Dedifferentiated amniotic fluid mesenchymal stem cell (primary cell): ENCODE measurements at regions not wholly inside any gene's neighbourhood (a gene's known extent, or its start where the extent isn't known, plus 50 kb on each side); places are given as distances from the start of the nearest gene placed in this dataset.

ENCODE experiments used
- DNase-seq: peaks from one replicate; pipeline ENCODE4 v3.0.0-alpha.2; 2016; ENCODE audit errors: extremely low spot score

DNA sequence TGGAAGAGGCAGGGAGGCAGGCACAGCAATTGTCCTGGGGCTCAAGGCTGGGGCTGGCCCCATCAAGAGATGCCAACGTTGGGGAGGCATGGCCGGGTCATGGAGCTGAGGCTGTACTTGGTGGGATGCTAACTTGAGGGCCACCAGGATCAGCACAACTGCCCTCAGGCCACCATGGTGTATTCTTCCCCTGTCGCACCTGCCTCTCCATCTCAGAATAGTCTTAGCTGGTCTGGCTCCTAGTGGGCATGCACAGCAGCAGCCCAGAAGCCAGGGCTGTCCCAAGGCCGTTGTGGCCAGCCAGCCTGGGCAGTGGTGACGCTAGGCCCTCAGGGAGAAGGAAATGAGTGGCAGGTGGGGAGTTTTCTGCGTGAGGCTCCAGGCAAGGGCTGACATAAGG lies 91.3 kb downstream of the DHCR7 start:
- DNase-seq = no peak

DNA sequence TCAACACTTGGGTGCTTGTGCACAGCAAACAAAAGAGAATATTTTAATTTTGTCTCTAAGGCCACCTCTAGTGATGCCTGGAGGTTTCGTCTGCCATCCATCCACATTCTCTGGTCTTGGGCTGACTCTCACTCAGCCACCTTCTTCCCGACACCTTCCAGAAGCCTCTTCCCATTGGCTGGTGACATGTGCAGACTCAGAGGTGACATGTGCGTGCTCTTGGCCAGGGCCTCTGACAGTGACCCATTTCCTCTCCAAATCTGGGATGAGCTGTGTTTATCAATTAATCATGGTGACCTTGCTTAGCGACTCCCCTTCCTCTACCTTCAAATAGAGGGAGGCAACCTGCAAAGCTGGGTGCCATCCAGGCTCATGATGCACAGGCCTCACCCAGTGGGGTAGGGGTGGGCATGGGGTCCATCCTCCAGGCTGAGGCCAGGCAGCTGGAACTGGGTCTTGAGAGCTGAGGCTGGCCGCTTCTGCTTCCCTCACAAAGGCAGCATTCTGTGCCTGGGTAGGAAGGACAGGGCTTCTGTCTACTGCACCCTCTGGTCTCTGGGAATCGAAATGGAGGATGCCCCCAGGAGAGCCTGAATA lies 91.8 kb downstream of the DHCR7 start:
- no peak for DNase-seq

DNA sequence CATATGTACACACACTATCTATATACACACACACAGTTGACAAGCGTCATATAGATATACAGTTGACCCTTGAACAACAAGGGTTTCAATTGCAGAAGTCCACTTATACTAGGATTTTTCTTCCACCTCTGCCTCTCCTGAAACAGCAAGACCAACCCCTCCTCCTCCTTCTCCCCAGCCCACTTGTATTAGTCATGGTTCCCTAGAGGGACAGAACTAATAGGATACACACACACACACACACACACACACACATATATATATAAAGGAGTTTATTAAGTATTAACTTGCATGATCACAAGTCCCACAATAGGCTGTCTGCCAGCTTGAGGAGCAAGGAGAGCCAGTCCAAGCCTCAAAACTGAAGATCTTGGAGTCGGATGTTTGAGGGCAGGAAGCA lies 92.9 kb downstream of the DHCR7 start:
- DNase-seq = no peak

DNA sequence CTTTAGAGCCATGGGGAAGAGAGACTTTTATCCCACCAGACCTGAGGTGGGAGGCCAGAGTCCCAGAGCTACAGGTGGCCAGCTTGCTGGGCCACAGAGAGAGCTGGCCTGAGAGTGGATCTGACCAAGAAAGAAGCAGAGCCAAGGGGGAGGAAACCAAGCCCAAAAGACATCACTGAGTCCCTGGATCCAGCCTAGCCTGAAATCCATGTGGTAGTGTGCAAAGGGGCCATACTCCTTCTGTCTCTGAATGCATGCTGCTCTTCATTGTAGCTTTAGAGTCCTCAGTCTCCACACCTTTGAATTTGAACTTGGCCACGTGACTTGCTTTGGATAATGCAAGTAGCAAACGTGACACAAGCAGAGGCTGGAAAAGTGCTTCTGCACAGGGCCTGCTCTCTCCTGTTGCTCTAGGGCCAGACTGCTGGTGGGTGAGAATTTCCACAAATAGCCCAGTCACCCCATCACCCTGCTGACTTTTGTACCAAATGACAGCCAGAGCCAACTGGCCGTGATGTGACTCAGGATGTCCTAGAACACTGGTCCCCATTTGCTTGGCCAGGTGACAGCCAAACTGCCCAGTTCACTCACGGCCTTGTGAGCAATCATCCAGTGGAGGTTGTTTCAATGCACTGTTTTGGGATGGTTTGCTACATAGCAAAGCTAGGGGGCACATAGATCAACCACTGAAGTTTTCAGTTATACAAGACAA lies 93.6 kb downstream of the DHCR7 start:
- DNase-seq = no peak

DNA sequence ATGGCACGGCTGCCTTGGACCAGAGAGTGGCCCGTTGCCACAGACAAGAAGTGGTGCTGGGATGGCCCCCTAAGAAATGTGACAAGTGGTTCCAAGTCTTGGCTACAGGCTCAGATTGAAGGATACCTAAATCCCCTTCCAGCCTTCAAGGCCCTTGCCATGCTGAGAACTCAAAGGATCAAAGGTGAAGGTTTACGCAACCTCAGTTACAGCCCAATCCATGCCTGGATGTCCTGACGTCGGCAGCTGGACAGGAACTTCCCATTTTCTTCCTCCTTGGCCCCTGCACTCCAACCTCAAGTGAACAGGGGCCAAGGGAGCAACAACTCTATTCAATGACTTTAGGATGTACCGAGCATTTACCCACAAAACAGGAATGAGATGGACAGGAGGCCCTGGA lies 95.4 kb downstream of the DHCR7 start:
- no peak for DNase-seq

DNA sequence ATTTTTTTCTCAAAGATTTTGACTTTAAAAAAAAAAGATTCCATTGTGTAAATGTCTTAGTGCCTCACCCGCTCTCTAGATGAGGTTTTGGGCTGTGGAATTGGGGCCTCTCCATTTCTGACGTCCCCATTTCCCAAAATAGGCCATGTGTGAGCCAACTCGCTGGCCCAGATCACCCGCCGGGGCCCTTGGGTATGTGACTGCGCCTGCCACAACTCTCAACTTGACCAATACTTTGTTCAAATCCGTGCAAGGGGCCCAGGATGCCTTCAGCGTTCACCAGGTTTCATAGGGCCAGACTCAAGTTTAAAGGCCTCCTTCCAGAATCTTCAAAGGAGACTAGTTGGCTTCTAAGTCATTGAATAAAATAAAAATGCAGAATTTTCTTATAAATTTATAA lies 96.0 kb downstream of the DHCR7 start:
- no peak for DNase-seq

DNA sequence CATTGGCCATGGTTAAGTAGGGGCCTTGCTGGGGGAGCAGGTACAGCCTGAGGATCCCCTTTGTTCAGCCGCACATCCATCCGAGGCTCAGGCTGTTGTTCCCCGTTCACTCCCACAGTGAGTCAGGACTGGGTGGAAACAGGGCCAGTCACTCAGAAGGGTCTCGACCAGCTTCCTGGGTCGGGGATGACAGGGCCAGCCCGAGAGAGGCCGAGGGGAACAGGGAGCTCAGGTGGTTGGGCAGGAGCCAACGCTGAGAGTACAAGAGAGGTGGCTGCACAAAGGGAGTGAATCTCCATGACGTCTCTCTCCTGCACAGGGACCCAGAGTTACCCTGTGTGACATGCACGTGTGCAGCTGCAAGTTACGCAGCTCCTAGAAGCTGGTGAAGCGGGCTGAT lies 97.2 kb upstream of the SHANK2 start:
- no peak for DNase-seq

DNA sequence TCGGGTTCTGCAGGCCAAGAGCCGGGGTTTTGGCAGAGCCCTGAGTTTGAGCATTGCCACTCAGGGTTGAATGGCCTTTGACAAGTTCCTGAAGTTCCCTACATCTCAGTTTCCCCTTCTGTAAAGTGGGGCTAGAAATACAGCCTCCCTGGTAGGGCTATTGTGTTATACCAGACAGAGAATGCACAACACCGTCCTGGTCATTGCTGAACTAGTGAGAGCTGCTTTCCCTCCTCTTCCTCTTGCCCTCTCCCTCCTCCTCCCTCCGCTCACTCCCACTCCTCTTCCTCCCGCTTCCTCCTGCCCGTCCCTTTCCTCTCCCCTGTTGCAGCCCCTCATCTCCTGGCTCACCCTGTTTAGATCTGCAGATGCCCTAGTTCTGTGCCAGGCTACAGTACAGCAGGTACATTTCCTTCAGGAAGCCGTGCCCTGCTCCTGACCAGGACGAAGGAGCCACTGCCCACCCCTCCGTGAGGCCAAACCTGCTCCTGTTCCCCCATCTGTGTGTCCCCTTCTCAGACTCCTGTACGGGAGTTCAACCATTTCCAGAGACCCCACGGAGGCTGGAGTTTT lies 91.5 kb upstream of the SHANK2 start:
- DNase-seq = no peak

DNA sequence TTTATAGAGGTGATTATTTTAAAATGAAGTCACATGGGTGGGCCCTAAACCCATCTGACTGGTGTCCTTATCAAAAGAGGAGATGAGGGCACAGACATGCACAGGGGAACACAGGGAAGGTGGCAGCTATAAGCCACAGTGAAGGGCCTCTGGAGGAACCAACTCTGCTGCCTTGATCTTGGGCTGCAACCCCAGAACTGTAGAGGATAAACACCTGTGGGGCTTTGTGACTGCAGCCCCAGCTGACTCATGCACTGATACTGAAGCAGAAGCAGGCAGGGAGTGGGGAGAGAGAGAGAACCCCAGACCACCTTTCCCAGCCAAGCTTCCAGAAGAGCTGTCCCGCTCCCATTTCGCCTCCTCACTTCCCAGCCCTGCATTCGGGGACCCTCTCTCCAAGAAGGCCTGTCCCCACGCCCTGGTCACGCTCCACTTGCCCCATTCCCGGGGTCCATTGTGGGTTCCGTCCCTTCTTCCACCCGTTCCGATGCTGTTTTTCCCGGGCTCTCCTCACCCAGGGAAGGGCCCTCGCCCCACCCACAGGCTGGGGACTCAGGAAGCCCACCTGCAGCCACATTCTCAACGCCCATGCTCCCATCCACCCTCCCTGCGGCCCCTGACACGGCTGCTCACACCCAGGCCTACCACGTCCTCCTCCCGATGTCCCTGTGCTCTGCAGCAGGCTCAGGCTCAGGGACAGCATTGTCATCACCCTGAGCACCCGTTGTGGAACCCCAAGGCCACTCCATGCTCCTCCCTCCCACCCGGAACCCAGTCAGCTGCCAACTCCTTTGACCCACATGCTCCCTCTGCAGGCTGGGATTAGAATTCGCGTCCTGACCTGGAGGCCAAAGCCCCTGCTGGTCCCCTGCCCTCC lies 90.8 kb upstream of the SHANK2 start:
- no peak for DNase-seq

DNA sequence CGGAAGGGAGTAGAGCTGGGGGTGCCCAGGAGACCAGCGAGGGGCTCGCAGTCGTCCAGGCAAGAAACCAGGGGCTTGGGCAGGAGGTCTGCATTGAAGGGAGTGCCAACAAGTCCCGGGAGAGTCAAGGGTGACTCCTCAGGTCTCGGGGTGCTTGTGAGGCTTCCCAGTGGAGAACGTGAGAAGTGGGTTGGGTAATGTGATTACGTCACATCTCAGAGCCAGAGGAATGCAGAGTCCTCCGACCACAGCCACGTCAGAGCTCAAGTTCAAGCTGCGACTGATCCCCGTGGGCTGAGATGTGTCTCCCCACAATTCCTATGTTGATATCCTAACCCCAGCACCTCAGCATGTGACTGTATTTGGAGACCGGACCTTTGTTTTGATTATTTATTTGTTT lies 89.7 kb upstream of the SHANK2 start:
- DNase-seq = no peak

DNA sequence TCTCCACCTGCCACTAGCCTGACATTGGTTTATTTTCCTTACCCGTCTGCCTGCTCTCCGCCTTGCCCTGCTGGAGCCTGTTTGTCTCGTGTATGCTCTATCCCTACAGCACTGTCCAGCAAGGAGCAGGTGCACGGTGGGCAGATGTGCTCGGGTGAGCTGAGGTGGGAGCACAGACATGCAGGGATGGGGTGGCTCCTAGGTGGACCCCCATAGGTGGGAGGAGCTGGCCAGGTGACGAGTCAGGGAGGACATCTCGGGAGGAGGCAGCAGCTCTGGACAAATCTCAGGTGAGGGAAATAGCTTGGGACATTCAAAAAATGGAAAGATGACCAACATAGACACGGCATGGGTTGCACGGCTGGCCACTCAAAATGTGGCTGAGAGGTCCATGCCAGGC lies 89.2 kb upstream of the SHANK2 start:
- DNase-seq = no peak

DNA sequence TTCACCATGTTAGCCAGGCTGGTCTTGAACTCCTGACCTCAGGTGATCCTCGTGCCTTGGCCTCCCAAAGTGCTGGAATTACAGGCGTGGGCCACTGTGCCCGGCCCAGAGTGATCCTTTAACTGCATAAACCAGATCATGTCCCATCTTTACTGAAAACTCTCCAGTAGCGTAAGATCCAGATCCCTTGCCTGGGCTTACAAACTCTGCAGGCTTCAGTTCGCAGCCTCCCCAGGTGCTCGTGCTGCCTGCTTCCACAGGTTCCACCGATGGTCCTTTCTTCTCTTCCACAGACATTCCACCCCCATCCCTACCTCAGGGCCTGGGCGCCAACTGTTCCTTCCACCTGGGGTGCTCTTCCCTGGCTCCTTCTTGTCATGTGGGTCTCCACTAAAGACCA lies 88.8 kb upstream of the SHANK2 start:
- DNase-seq = no peak

DNA sequence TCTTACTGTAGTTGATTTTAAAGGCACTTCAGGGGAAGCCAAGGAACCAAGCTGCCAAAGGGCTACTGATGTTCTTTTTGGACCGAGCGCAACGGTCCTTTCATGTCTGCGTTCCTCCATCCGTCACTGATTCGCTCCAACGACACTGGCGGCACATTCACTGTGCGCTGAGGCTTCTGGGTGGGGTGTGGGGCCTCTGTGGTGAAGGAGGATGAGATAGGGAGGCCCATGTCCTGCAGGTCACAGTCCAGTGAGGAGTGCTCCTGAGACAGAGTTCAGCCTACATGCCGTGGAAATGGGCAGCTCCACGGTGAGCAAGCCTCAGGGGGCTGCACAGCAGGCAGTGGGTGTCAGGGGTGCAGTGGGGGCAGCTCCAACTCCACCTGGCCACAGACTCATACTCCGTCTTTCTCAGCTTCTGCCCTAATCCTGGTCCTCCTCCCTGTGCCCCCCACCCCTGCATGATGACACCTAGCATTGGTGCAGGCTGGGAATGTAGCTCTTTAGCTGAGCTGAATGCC lies 87.8 kb upstream of the SHANK2 start:
- no peak for DNase-seq

DNA sequence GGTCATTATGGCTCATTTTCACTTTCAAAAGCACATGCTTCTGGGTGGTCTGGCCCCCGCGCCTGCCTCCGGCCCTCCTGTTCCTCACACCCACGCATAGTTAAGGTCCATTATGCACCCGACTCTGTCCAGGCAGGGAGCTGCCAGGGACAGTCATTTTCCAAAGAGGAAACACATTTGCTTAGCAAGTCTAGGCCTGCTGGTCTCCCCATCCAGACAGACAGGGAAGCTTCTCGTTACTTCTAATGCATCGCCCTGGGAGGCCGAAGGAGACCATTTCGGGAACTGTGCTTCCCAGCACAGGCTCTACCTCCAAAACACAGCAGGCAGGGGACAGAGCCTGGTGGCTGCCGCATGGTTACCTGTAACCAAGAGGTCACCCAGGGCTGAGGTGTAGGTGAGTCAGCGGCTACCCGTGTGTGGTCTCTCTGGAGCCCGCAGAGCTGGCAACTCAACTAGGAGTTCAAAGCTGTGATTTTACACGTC lies 87.1 kb upstream of the SHANK2 start:
- no peak for DNase-seq

DNA sequence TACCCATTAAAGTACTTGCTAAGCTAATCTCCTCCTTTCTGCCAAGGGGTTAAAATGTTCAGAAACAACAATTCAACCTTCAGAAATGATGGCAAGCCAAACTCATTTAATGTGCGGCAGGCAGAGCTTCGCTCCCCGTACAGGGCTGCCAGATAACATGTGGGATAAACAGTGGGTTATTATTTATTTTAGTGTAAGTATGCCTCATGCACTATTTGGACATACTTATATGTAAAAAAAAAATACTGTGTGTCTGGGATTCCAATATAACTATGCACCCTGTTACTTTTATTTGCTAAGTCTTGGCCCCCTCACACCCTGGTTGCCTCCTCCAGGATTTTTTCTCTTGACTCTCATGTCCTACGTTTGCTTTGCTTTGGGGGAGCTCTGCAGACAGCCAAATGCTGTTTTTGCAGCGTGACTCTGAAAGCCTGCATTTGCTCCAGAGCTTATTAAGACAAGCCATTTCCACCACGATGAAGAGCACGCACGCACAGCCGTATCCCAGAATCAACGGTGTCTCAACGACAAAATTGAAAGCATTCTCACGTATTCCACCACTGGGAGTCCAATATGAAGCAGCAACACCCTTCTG lies 86.5 kb upstream of the SHANK2 start:
- no peak for DNase-seq

DNA sequence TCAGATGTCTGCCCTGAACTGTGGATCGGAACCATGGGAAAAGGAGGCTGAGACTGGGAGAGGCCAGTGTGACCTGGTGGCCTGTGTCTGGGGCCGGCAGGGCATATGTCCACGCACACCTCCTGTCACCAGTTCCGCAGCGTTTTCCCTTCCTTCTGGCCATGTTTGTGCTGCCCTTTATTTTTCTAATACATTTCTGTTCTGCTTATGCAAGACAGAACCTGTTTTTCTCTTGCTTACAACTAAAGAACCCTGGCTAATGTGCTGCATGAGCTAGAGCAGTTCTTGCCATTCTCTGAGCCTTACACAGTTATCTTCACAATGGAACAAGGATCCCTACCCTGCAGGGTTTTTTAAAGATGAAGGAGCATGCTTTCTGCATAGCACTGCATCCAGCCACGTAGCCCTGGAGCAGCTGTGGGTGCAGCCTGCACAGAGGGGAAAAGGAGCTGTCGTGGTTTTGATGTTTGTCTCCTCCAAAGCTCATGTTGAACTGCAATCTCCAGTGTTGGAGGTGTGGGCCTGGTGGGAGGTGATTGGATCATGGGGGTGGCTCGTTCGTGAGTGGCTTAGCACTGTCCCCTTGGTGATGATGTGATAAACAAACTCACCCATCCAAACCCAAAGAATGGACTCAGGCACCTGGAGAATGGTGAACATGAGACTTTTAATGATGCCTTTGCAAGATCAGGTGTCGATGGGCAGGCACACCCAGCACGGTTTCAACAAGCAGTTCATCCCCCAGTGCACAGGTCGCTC lies 84.8 kb upstream of the SHANK2 start:
- no peak for DNase-seq

DNA sequence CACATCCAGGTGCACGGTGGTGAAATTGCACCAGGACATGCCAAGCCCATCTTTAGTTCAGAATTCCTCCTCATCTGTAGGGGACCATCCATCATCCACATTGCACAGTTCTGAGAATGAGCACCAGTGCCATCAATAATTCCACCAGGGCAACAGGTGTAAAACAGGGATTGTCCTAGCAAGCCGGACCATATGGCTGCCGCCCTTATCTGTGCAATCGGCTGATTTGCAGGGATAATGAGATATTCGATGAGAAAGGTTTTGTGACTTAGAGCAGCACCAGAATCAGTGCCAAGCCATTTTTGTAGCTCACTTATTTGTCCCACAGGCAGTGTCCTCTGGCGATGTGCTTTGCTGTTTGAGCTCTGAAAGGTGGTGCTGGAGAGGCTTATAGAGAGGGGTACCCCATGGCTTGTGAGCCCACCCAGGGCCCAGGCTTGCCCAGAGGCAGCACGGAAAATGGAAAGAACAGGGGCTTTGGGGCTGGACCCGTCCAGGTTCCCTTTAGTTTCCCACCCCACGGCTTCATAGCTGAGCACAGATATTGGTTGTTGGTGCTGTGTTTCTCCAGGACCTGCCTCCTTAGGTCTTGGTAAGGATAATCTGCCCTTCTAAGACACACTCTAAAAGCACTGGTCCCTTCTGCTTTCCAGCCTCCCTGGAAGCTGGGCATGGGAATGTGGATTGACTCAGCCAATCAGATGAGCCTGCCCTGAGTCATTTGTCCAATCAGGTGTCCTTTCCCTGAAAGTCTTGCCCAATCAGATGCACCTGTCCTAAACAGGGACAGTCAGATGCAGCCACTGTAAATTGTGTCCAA lies 84.0 kb upstream of the SHANK2 start:
- DNase-seq = no peak

DNA sequence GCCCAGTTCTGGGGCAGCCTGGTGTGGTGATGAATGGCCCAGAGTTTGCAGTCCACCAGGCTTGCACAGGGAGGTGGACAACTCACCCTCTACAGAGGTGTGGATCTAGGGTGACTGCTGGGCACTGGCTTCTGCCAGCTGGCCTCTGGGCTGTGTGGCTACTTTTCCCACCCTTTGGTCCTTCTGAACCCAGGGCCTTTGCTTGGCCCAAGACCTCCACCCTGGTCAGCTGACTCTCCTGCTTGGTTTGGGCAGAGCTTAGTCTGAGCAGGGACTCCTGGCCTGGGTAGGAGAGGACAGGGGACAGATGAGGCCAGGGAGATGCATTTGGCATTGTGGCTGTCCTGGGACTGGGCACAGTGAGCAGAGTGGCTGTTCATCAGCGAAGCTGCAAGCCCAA lies 83.0 kb upstream of the SHANK2 start:
- no peak for DNase-seq

DNA sequence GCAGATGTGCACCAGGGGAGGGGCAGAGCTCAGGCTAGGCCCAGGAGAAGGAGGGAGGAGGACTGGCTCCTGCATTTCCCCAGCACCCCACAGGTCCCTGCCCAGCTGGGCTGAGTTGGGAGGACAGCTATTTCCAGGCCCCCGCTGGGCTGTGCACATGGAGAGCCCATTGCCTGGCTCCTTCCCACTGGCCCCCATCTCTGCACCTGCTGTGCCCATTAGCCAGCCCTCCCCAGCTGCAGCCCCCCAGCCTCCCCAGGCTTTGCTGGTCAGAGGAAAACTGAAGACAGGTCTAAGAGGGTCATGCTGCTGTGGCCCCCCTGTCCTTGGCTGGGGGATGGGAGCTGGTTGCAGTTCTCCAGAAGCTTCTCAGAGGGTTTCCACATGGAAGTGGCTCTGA lies 81.8 kb upstream of the SHANK2 start:
- no peak for DNase-seq

DNA sequence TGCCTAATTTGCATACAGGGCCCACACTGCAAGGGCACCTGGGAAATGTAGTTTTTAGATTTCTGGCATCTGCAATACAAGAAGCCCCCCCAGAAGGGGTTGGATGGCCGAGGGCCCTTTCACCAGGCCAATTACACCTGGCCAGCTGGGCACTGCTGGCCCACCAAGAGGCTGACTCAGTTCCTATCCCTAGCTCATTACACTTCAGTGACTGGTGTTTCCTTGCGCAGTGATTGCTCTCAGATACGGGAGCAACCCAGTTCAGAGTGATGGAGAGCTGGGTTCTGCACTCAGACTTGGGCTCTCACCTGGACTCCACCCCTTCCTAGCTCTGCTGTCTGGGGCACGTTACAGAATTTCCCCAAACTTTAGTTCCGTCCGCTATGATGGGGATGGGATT lies 81.1 kb upstream of the SHANK2 start:
- no peak for DNase-seq
